H1 (cell line): ENCODE measurements at regions not wholly inside any gene's neighbourhood (a gene's known extent, or its start where the extent isn't known, plus 50 kb on each side); places are given as distances from the start of the nearest gene placed in this dataset.
"Not testable (repeated sequence)": the region's sequence is repeated elsewhere in the genome, so short reads cannot be mapped to it uniquely, and the experiment has no call there.

Experiments
- CTCF ChIA-PET: fragments of 300-600 bp; sonication (Branson Sonifier 250); formaldehyde crosslinking; loops from one replicate; lab custom pipeline; 2021; ENCODE audit not compliant: partially characterized antibody; lab: Charles Lee
- POLR2A ChIA-PET: fragments of 300-600 bp; sonication (Branson Sonifier 250); formaldehyde crosslinking; loops from one replicate; lab custom pipeline; 2021; ENCODE audit warnings: inconsistent platforms; ENCODE audit not compliant: partially characterized antibody; lab: Charles Lee
- DNase-seq, 2 experiments: peaks; one replicate each; pipeline versions ENCODE4 v3.0.0 to v3.0.0-alpha.2; 2010 to 2022; ENCODE audit warnings: low spot score in 2 of 2, low read depth in 1 of 2, mixed read lengths in 1 of 2
- FAIRE-seq: peaks from 2 replicates; lab custom pipeline; 2011; peaks lifted over from hg19 to GRCh38; lab: Jason Lieb, UNC
- H2AFZ ChIP-seq: 2 replicates; pipeline ENCODE4 v1.8.1; 2012; ENCODE audit warnings: low read length, inconsistent platforms
- H2AK5ac ChIP-seq: 2 replicates; pipeline ENCODE4 v1.6.1; 2013; ENCODE audit warnings: low read depth, low read length
- H2BK120ac ChIP-seq: replicated peaks from 2 replicates; pipeline ENCODE3; 2013; ENCODE audit warnings: low read depth, low read length, inconsistent platforms
- H2BK12ac ChIP-seq: 2 replicates; pipeline ENCODE4 v1.6.1; 2013; ENCODE audit warnings: low read depth, low read length
- H2BK15ac ChIP-seq: 2 replicates; pipeline ENCODE4 v1.6.1; 2013; ENCODE audit warnings: low read length
- H2BK20ac ChIP-seq: 2 replicates; pipeline ENCODE4 v1.6.1; 2013; ENCODE audit warnings: low read length
- H2BK5ac ChIP-seq: 2 replicates; pipeline ENCODE4 v1.6.1; 2013; ENCODE audit warnings: low read depth, low read length
- H3K14ac ChIP-seq: 2 replicates; pipeline ENCODE4 v1.6.1; 2013; ENCODE audit warnings: inconsistent platforms; ENCODE audit not compliant: insufficient read length
- H3K18ac ChIP-seq: 2 replicates; pipeline ENCODE4 v1.6.1; 2013; ENCODE audit warnings: low read length; ENCODE audit errors: extremely low read depth
- H3K23ac ChIP-seq: 2 replicates; pipeline ENCODE4 v1.6.1; 2013; ENCODE audit warnings: inconsistent platforms; ENCODE audit not compliant: insufficient read length
- H3K23me2 ChIP-seq: 2 replicates; pipeline ENCODE4 v1.6.1; 2013; ENCODE audit warnings: low read depth, low read length
- H3K27ac ChIP-seq: 2 replicates; pipeline ENCODE4 v1.6.1; 2011; ENCODE audit warnings: low read depth, low read length, inconsistent platforms
- H3K27me3 ChIP-seq, 4 experiments: replicated peaks in 1 of 4; 1 replicate in 1 of 4; 2 replicates in 3 of 4; pipeline versions ENCODE4 v1.6.1 to v1.8.1; 2011 to 2013; ENCODE audit warnings: low read length in 3 of 4, mild to moderate bottlenecking in 3 of 4, inconsistent platforms in 2 of 4, mixed read lengths in 2 of 4, moderate library complexity in 1 of 4; ENCODE audit not compliant: control insufficient read depth in 3 of 4, insufficient read depth in 3 of 4; ENCODE audit errors: extremely low read depth in 1 of 4
- H3K36me3 ChIP-seq, 4 experiments: 2 replicates each; pipeline versions ENCODE4 v1.6.1 to v1.8.1; 2011 to 2013; ENCODE audit warnings: mild to moderate bottlenecking in 4 of 4, low read length in 3 of 4, moderate library complexity in 2 of 4, control low read depth in 1 of 4, inconsistent platforms in 1 of 4; ENCODE audit not compliant: insufficient read depth in 4 of 4, control insufficient read depth in 2 of 4
- H3K4ac ChIP-seq: replicated peaks from 2 replicates; pipeline ENCODE3; 2013; ENCODE audit warnings: low read length, low read depth, mixed read lengths, inconsistent platforms; ENCODE audit not compliant: insufficient read length
- H3K4me1 ChIP-seq, 4 experiments: replicated peaks in 1 of 4; 1 replicate in 1 of 4; 2 replicates in 3 of 4; pipeline versions ENCODE4 v1.6.1 to v1.8.1; 2011 to 2013; ENCODE audit warnings: low read length in 3 of 4, inconsistent platforms in 2 of 4, mixed read lengths in 1 of 4; ENCODE audit not compliant: insufficient read depth in 4 of 4, control insufficient read depth in 3 of 4
- H3K4me2 ChIP-seq, 2 experiments: 2 replicates each; pipeline versions ENCODE4 v1.6.1 to v1.8.1; 2011 to 2013; ENCODE audit warnings: low read depth in 2 of 2, low read length in 2 of 2, control low read depth in 1 of 2, inconsistent platforms in 1 of 2, mild to moderate bottlenecking in 1 of 2; ENCODE audit not compliant: insufficient read depth in 1 of 2
- H3K4me3 ChIP-seq, 4 experiments: fragments of 200-600, 300-600 bp in 1 of 4; sonication (generic), shearing (Covaris generic), sonication (Bioruptor Twin) in 1 of 4; 2 replicates each; pipeline versions ENCODE4 v1.5.1 to v1.8.1; 2011 to 2016; ENCODE audit warnings: low read length in 4 of 4, low read depth in 3 of 4, control low read depth in 2 of 4, inconsistent platforms in 2 of 4, mild to moderate bottlenecking in 2 of 4, mixed read lengths in 1 of 4, moderate library complexity in 1 of 4; ENCODE audit not compliant: insufficient read depth in 2 of 4; ENCODE audit errors: extremely low read depth in 1 of 4
- H3K56ac ChIP-seq: replicated peaks from 2 replicates; pipeline ENCODE3; 2013; ENCODE audit warnings: low read depth, mild to moderate bottlenecking, mixed read lengths, low read length, inconsistent platforms; ENCODE audit not compliant: insufficient read length
- H3K79me1 ChIP-seq: 2 replicates; pipeline ENCODE4 v1.6.1; 2013; ENCODE audit warnings: low read depth, low read length, control low read depth
- H3K79me2 ChIP-seq, 2 experiments: 2 replicates each; pipeline versions ENCODE4 v1.6.1 to v1.8.1; 2012 to 2013; ENCODE audit warnings: low read length in 2 of 2, mild to moderate bottlenecking in 2 of 2, inconsistent platforms in 1 of 2; ENCODE audit not compliant: insufficient read depth in 2 of 2, control insufficient read depth in 1 of 2
- H3K9ac ChIP-seq, 4 experiments: replicated peaks in 1 of 4; 1 replicate in 1 of 4; 2 replicates in 3 of 4; pipeline versions ENCODE4 v1.6.1 to v1.8.1; 2011 to 2013; ENCODE audit warnings: low read depth in 3 of 4, low read length in 3 of 4, control low read depth in 2 of 4, mild to moderate bottlenecking in 2 of 4, moderate library complexity in 2 of 4, inconsistent platforms in 1 of 4; ENCODE audit errors: extremely low read depth in 1 of 4
- H3K9me3 ChIP-seq, 2 experiments: 2 replicates each; pipeline versions ENCODE4 v1.6.1 to v1.8.1; 2012 to 2013; ENCODE audit warnings: mild to moderate bottlenecking in 2 of 2, moderate library complexity in 2 of 2, control low read depth in 1 of 2, inconsistent platforms in 1 of 2, low read depth in 1 of 2, low read length in 1 of 2, mixed read lengths in 1 of 2; ENCODE audit not compliant: insufficient read depth in 2 of 2
- H4K20me1 ChIP-seq, 2 experiments: replicated peaks in 1 of 2; 2 replicates each; pipeline versions ENCODE3 to v1.8.1; 2011 to 2013; ENCODE audit warnings: inconsistent platforms in 2 of 2, low read length in 2 of 2, mild to moderate bottlenecking in 1 of 2; ENCODE audit not compliant: insufficient read depth in 2 of 2, control insufficient read depth in 1 of 2
- H4K5ac ChIP-seq: 2 replicates; pipeline ENCODE4 v1.6.1; 2013; ENCODE audit warnings: low read length, low read depth, mixed read lengths, inconsistent platforms; ENCODE audit not compliant: insufficient read length
- H4K8ac ChIP-seq: 2 replicates; pipeline ENCODE4 v1.8.0; 2013; ENCODE audit warnings: mild to moderate bottlenecking, moderate library complexity, low read length, inconsistent platforms; ENCODE audit not compliant: insufficient read depth; ENCODE audit errors: extremely low read depth
- H4K91ac ChIP-seq: replicated peaks from 2 replicates; pipeline ENCODE3; 2013; ENCODE audit warnings: low read length, mixed read lengths, inconsistent platforms; ENCODE audit not compliant: insufficient read length

- H3K79me2 ChIP-seq, FAIRE-seq, H3K4me3 ChIP-seq, H3K36me3 ChIP-seq, H3K23ac ChIP-seq, H4K5ac ChIP-seq, H3K18ac ChIP-seq, DNase-seq, H2BK15ac ChIP-seq, H3K79me1 ChIP-seq, H3K23me2 ChIP-seq, H2BK5ac ChIP-seq, H3K9me3 ChIP-seq, H3K14ac ChIP-seq, H4K91ac ChIP-seq, H3K27me3 ChIP-seq, POLR2A ChIA-PET, CTCF ChIA-PET, H2BK12ac ChIP-seq, H3K4ac ChIP-seq, H2BK120ac ChIP-seq, H3K4me2 ChIP-seq, H3K56ac ChIP-seq, H3K9ac ChIP-seq, H2AFZ ChIP-seq, H2BK20ac ChIP-seq, H4K20me1 ChIP-seq, H3K4me1 ChIP-seq, H3K27ac ChIP-seq, H4K8ac ChIP-seq, H2AK5ac ChIP-seq: not testable (repeated sequence)
Observed at GRCh38 chr13:33672022-33672421, 145.9 kb upstream of the RFC3 start.
